ENCODE measurements at regions not wholly inside any gene's neighbourhood (a gene's known extent, or its start where the extent isn't known, plus 50 kb on each side); places are given as distances from the start of the nearest gene placed in this dataset.

DNA sequence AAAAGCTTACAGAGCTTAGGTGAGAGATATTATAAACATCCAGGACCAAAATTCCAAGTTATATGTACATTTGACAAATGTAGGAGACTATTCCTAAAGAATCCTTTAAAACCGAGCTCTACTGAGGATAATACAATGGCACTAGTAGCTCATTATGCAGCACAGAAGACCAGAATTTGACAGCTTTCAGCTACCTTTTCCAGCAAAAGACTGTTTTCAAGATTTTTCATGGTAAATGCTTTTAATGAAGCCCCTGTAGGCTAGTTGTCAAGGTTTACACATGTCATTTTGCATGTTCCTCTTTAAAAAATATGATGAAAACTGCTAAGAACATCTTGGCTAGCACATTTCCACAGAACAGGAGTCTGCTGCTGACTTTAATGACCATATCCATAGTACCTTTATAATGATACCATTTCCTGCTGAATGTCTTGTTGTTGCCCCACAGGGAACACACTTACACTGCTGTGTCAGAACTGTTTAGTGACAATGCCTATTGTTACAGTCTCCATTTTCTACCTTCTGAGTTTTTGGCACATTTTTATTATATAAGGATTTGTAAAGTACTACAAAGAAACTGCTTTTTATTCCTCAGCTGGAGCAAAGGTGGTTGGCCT, 1382.3 kb downstream of the RAPGEF2 start:
- Histone ChIP-seq H3K4me3 (ENCODE audit: insufficient read depth, low read length) (no peak overlapping the region), H3K4me2 (ENCODE audit: insufficient read depth, low read length) (no peak overlapping the region), H3K9me3 (ENCODE audit: low read depth, low read length) (no peaks in the 10 kb centered on the region), H2AFZ (ENCODE audit: low read length) (no peak overlapping the region), H3K36me3 (ENCODE audit: insufficient read depth, low read length) (no peaks in the 10 kb centered on the region), H3K79me2 (ENCODE audit: insufficient read depth, low read length) (no peaks in the 10 kb centered on the region), H4K20me1 (ENCODE audit: insufficient read depth, low read length) (no peaks in the 10 kb centered on the region), H3K4me1 (ENCODE audit: insufficient read depth, low read length) (no peaks in the 10 kb centered on the region), H3K27ac (ENCODE audit: low read depth, low read length) (no peak overlapping the region), H3K27me3 (ENCODE audit: insufficient read depth, low read length) (no peaks in the 10 kb centered on the region)
- TF ChIP-seq, protein P1, sequence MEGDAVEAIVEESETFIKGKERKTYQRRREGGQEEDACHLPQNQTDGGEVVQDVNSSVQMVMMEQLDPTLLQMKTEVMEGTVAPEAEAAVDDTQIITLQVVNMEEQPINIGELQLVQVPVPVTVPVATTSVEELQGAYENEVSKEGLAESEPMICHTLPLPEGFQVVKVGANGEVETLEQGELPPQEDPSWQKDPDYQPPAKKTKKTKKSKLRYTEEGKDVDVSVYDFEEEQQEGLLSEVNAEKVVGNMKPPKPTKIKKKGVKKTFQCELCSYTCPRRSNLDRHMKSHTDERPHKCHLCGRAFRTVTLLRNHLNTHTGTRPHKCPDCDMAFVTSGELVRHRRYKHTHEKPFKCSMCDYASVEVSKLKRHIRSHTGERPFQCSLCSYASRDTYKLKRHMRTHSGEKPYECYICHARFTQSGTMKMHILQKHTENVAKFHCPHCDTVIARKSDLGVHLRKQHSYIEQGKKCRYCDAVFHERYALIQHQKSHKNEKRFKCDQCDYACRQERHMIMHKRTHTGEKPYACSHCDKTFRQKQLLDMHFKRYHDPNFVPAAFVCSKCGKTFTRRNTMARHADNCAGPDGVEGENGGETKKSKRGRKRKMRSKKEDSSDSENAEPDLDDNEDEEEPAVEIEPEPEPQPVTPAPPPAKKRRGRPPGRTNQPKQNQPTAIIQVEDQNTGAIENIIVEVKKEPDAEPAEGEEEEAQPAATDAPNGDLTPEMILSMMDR (IDR thresholded peaks at IDR 0.05; ENCODE audit: extremely low read depth, low read depth, low read length): no peak
- no peak for DNase-seq (ENCODE audit: insufficient read length, low spot score, missing footprints)

DNA sequence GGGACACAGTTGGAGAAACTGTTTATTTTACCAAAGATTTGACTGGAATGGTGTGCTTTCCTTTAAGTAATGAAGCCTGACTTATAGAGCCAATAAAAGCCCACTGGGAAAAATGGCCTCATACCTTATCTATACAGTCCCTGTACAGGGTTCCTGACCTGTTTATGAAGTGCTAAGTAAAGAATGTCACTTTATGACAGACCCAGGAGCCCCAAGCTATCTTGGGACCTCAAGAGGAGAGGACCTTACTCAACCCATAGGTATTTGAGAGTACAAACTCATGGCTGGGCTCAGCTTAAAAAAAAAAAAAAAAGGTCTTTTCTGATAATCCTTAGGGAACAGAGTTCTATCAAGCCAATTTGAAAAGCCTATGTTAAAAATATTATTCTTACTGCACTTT, 1389.3 kb downstream of the RAPGEF2 start:
- Histone ChIP-seq H3K36me3 (ENCODE audit: insufficient read depth, low read length) (no peaks in the 10 kb centered on the region), H3K4me3 (ENCODE audit: insufficient read depth, low read length) (no peak overlapping the region), H3K27me3 (ENCODE audit: insufficient read depth, low read length) (no peaks in the 10 kb centered on the region), H3K27ac (ENCODE audit: low read depth, low read length) (no peak overlapping the region), H3K9me3 (ENCODE audit: low read depth, low read length) (peaks cover 2% of the 10 kb centered on the region), H4K20me1 (ENCODE audit: insufficient read depth, low read length) (no peaks in the 10 kb centered on the region), H2AFZ (ENCODE audit: low read length) (no peak overlapping the region), H3K4me1 (ENCODE audit: insufficient read depth, low read length) (no peaks in the 10 kb centered on the region), H3K4me2 (ENCODE audit: insufficient read depth, low read length) (no peak overlapping the region), H3K79me2 (ENCODE audit: insufficient read depth, low read length) (no peaks in the 10 kb centered on the region)
- TF ChIP-seq, protein P1 (IDR thresholded peaks at IDR 0.05; ENCODE audit: extremely low read depth, low read depth, low read length): no peak
- DNase-seq (ENCODE audit: insufficient read length, low spot score, missing footprints): no peak

DNA sequence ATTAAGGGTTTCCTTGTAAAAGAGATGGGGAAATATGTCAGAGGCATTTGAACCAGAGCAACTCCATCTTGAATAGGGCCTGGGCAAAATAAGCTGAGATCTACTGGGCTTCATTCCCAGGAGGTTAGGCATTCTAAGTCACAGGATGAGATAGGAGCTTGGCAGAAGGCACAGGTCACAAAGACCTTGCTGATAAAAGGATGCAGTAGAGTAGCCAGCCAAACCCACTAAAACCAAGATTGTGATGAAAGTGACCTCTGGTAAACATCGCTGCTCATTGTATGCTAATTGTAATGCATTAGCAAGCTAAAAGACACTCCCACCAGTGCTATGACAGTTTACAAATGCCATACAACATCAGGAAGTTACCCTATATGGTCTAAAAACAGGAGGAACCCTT, 1390.3 kb downstream of the RAPGEF2 start:
- no peak overlapping the region for H3K4me2 ChIP-seq (ENCODE audit: insufficient read depth, low read length)
- no peaks in the 10 kb centered on the region for H3K27me3 ChIP-seq (ENCODE audit: insufficient read depth, low read length)
- no peaks in the 10 kb centered on the region for H3K79me2 ChIP-seq (ENCODE audit: insufficient read depth, low read length)
- H3K9me3 ChIP-seq (ENCODE audit: low read depth, low read length): peaks cover 2% of the 10 kb centered on the region
- no peak overlapping the region for H2AFZ ChIP-seq (ENCODE audit: low read length)
- no peak for DNase-seq (ENCODE audit: insufficient read length, low spot score, missing footprints)
- H3K36me3 ChIP-seq (ENCODE audit: insufficient read depth, low read length): no peaks in the 10 kb centered on the region
- H3K4me3 ChIP-seq (ENCODE audit: insufficient read depth, low read length): no peak overlapping the region
- H3K27ac ChIP-seq (ENCODE audit: low read depth, low read length): no peak overlapping the region
- TF ChIP-seq, protein P1 (IDR thresholded peaks at IDR 0.05; ENCODE audit: extremely low read depth, low read depth, low read length): no peak
- no peaks in the 10 kb centered on the region for H4K20me1 ChIP-seq (ENCODE audit: insufficient read depth, low read length)
- H3K4me1 ChIP-seq (ENCODE audit: insufficient read depth, low read length): no peaks in the 10 kb centered on the region

DNA sequence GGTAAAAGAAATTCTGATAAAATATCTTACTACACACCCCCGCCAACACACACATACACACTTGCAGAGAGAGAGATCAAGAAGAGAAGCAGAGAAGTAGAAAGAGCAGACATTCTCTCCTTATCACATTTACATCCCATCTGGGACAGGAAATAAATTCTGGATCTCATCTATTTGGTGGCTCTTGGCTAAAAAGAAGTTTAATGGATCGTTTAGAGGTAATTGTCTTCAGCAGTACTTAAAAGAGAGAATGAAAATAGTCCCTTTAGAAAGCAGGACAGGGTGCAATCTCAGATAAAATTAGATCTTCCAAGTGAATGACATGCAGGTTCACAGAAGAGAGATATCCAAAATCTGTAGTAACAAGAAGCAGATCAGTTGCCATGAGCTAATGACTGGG, 1392.5 kb downstream of the RAPGEF2 start:
- no peaks in the 10 kb centered on the region for H3K4me1 ChIP-seq (ENCODE audit: insufficient read depth, low read length)
- H2AFZ ChIP-seq (ENCODE audit: low read length): no peak overlapping the region
- H3K36me3 ChIP-seq (ENCODE audit: insufficient read depth, low read length): no peaks in the 10 kb centered on the region
- TF ChIP-seq, protein P1 (IDR thresholded peaks at IDR 0.05; ENCODE audit: extremely low read depth, low read depth, low read length): no peak
- no peaks in the 10 kb centered on the region for H3K79me2 ChIP-seq (ENCODE audit: insufficient read depth, low read length)
- no peaks in the 10 kb centered on the region for H4K20me1 ChIP-seq (ENCODE audit: insufficient read depth, low read length)
- no peak overlapping the region for H3K4me2 ChIP-seq (ENCODE audit: insufficient read depth, low read length)
- no peak for DNase-seq (ENCODE audit: insufficient read length, low spot score, missing footprints)
- no peak overlapping the region for H3K4me3 ChIP-seq (ENCODE audit: insufficient read depth, low read length)
- no peak overlapping the region for H3K27ac ChIP-seq (ENCODE audit: low read depth, low read length)
- H3K27me3 ChIP-seq (ENCODE audit: insufficient read depth, low read length): no peaks in the 10 kb centered on the region
- H3K9me3 ChIP-seq (ENCODE audit: low read depth, low read length): peaks cover 2% of the 10 kb centered on the region
